ENCODE measurements at regions not wholly inside any gene's neighbourhood (a gene's known extent, or its start where the extent isn't known, plus 50 kb on each side); places are given as distances from the start of the nearest gene placed in this dataset.
"Not testable (repeated sequence)": the region's sequence is repeated elsewhere in the genome, so short reads cannot be mapped to it uniquely, and the experiment has no call there.

DNA sequence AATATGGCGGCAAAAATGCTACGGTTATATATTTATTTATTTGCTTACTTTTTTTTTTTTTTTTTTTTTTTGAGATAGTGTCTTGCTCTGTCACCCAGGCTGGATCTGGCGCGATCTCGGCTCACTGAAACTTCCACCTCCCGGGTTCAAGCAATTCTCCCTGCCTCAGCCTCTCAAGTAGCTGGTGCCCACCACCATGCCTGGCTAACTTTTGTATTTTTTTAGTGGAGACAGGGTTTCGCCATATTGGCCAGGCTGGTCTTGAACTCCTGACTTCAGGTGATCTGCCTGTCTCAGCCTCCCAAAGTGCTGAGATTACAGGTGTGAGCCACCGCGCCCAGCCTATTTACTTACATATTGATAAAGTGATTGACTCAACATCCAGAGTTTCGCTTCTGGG is 511.6 kb downstream of the ZPLD1 start:
- TF ChIP-seq, protein P1, sequence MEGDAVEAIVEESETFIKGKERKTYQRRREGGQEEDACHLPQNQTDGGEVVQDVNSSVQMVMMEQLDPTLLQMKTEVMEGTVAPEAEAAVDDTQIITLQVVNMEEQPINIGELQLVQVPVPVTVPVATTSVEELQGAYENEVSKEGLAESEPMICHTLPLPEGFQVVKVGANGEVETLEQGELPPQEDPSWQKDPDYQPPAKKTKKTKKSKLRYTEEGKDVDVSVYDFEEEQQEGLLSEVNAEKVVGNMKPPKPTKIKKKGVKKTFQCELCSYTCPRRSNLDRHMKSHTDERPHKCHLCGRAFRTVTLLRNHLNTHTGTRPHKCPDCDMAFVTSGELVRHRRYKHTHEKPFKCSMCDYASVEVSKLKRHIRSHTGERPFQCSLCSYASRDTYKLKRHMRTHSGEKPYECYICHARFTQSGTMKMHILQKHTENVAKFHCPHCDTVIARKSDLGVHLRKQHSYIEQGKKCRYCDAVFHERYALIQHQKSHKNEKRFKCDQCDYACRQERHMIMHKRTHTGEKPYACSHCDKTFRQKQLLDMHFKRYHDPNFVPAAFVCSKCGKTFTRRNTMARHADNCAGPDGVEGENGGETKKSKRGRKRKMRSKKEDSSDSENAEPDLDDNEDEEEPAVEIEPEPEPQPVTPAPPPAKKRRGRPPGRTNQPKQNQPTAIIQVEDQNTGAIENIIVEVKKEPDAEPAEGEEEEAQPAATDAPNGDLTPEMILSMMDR (IDR thresholded peaks at IDR 0.05; ENCODE audit: low read depth, low read length): not testable (repeated sequence)
- TF ChIP-seq POLR2A (IDR thresholded peaks at IDR 0.05; ENCODE audit: extremely low read depth, insufficient read length): not testable (repeated sequence)
- TF ChIP-seq, protein P2, sequence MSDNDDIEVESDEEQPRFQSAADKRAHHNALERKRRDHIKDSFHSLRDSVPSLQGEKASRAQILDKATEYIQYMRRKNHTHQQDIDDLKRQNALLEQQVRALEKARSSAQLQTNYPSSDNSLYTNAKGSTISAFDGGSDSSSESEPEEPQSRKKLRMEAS (IDR thresholded peaks at IDR 0.05; ENCODE audit: low read depth, low read length): not testable (repeated sequence)

Measured in NB4 (cell line).